ENCODE measurements at regions not wholly inside any gene's neighbourhood (a gene's known extent, or its start where the extent isn't known, plus 50 kb on each side); places are given as distances from the start of the nearest gene placed in this dataset.

GRCh38 chr14:27127838-27128237 is 530.0 kb upstream of the NOVA1 start:
- DNase-seq: no peak

DNA sequence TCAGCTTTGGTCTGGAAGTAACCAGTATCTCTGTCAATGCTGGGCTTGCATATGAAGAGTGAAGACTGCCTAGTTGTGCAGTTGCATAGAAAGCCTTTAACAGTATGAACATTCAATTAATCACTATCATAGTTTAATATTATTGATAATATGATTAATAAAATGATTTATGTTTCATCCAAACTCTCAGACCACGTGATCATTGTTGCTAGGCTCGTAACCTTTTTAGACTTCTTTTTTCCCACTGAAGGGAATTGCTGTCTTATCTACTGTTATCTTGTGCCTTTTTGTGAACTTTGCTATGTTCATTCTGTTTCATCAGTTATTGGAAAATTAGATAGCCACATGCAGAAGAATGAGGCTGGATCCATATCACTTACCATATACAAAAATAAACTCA is 536.4 kb upstream of the NOVA1 start:
- DNase-seq: no peak

DNA sequence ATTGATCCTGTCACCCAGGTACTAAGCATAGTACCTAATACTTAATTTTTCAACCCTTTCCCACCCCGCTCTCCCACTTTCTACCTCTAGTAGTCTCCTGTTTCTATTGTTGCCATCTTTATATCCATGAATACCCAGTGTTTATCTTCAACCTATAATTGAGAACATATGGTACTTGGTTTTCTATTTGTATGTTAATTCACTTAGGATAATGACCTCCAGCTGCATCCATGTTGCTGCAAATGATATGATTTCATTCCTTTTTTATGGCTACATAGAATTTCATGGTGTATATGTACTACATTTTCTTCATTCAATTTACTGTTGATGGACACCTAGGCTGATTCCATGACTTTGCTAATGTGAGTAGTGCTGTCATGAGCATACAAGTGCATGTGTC is 547.3 kb upstream of the NOVA1 start:
- no peak for DNase-seq

GRCh38 chr14:27148143-27148542 is 550.3 kb upstream of the NOVA1 start:
- DNase-seq: no peak

GRCh38 chr14:27164139-27164538 is 566.3 kb upstream of the NOVA1 start:
- no peak for DNase-seq

DNA sequence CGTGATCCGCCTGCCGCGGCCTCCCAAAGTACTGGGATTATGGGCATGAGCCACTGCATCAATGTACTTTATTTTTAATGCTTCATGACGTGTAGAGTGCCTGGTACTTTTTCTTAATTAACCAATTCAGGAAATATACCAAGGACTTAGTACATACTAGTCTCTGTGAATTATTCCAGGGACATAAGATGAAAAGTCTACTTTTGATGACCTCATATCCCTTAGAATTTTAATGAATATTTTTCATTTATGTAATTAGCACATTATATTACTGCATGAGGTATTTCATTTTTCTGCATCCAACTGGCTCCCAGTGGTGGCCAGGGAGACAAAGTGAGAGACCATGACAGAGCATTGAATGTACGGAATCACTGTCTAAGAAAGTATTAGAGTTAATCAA is 577.7 kb upstream of the NOVA1 start:
- DNase-seq: no peak

DNA sequence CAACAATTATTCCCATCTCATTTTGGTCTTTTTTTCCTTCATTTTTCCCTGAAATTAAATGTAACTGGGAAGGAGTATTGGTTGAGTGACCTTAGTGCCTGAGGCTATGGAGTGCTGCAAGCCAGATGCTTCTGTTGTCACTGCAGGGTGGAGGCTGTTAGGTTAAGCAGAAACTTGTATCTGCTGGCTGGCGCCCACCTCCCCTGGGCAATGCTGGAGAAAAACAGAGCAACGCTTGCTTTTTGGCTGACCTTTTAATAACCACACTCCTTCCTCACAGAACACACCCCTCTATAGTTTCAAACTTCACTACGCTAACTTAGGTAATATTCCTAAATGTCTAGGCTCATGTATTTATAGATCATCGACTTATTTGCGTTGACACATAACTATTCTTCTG is 583.5 kb upstream of the NOVA1 start:
- DNase-seq: no peak

GRCh38 chr14:27184427-27184826 is 586.6 kb upstream of the NOVA1 start:
- no peak for DNase-seq

DNA sequence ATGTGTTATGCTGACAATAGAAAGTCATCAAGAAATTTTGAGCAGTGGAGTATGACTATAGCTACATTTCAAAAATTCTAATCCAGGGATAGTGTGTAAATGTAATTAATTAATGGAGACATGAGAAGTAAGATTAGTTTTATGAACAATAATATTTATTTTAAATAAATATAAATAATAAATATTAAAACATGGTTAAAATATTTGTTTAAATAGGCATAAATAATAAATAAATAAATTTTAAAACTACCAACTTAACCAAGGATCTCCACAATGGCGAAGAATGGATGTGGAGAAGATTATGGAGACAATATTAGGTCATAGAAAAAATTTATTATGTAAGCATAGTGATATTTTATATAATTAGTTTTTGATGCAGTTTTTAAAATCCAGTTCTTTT is 588.2 kb upstream of the NOVA1 start:
- DNase-seq: no peak

DNA sequence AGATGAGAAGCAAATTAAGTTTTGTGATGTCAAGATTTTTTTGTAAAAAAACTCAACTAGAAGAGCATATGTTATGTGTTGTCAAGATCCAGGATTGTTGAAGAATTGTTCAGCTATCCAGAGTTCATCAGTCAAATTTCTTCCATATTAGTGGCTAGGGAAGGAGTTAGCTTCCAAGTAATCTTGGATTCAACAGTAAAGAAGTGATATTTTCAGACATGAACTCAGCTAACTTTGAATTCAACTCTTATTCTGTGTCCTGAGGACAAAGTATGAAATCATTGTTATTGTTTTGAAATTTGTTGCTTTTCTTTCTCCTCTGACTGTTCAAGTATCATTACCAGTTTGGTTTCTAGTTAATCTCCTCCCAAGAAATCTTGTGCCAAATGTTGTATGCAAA is 589.3 kb upstream of the NOVA1 start:
- DNase-seq: no peak

DNA sequence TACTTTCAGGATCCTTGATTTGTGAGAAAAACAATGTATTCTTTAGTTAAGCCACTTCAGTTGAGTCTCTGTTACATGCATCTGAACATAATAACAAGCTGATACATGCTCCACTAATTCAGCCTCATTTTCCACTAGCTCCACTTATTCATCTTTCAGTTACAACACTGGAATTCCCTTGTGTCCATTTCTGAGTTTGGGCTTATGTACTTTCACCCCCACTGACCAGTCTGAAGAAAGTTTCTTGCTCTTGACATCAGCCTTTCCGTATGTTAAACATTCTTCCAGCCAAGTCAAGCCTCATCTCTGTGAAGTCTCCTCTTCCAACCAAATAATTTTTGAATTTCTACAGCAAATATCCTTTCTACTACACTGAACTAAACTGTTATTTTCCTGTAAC is 592.5 kb upstream of the NOVA1 start:
- no peak for DNase-seq

DNA sequence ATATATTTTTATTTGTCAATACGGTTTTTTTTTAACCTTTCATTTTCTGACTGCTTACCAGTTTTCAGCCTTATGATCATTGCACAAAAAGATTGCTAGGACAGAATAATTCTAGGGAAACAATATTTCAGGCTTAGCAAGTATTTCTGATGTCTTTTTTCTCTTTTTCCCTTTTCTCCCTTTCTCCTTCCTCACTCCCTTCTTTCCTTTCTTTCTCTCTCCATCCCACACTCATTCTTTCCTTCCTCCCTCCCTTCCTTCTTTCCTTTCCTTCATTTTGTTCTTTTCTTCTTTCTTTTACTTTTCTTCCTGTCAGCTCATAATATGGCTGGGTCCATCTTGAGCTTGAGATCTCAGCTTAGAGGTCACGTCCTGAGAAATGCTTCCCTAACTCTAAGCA is 601.4 kb upstream of the NOVA1 start:
- no peak for DNase-seq

- no peak for DNase-seq
These were observed 607.2 kb upstream of the NOVA1 start for GRCh38 chr14:27205036-27205435.

DNA sequence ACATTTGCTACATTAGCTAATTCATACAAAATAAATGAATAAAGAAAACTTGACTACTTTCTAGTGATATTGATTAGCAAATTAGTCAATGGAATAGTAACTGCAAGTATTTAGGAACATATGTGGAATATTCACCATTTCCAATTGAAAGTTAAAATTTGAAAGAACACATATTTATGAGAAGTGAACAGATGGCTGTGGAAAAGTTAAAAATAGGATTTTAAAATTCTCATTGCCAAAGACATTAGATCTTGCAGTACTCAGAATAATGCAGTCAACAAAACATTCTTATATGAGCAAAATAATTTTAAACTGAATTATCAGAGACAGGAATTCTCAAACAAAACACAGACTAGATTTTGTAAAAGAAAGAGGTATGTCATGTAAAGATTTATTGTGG is 613.9 kb upstream of the NOVA1 start:
- no peak for DNase-seq

DNA sequence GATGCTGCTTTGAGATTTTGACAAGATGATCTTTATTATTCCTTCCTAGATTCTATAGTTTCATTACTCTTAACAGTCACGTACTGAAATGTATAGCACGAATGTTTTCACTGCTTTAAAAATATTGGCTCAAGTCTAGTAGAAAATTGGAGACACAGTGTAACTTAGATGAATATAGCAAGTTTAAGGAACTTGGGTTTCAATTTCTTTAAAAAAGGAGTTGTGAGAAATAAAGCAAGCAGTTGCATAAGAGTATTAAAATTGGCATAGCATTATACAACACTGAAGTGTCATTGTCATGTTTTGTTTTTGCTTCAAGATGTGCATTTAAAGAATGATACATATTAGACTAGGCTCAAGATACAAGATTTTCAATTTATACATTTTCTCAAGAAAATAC is 624.8 kb upstream of the NOVA1 start:
- no peak for DNase-seq

- no peak for DNase-seq
These were observed 626.1 kb upstream of the NOVA1 start for GRCh38 chr14:27223906-27224305.

DNA sequence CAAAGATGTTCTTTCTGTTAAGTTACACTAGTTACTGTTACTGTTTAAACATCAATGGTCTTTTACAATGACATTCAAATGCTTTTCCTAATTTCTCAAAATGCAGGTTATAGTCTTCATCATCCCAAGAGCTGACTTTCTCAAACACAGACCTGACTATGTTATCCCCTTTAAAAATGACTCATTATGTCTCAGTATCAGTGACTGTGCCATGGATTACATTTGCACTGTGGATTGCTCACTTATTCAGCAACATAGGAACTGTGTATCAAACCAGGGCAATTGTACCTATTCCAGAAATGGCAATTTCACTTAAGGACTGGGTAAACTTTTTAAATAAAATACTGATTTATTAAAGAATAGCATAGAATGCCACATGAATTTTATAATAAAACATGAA is 630.2 kb upstream of the NOVA1 start:
- no peak for DNase-seq

GRCh38 chr14:27234331-27234730 is 636.5 kb upstream of the NOVA1 start:
- no peak for DNase-seq

DNA sequence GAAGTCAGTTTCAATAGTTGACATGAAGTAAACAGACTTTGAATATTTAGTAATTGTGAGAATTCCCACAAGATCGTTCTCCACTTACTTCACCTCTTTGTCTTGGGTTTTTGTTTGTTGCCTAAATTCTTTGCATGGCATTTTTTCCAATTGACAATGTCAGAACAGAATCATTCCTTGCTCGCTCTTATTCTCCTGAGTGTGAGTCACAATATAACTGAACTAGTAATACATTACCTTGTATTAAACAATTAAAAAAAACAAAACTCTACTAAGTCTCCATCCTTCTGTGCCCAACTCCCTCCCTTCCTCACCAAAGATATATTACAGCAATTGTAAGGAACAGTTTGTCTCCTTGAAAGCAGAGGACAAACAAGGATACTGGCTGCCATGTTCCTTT is 638.8 kb upstream of the NOVA1 start:
- no peak for DNase-seq

- no peak for DNase-seq
These were observed 645.0 kb upstream of the NOVA1 start for GRCh38 chr14:27242874-27243273.

GRCh38 chr14:27243365-27243764 is 645.5 kb upstream of the NOVA1 start:
- DNase-seq: no peak

- no peak for DNase-seq
These were observed 648.1 kb upstream of the NOVA1 start for GRCh38 chr14:27245947-27246346.

GRCh38 chr14:27253966-27254365 is 656.1 kb upstream of the NOVA1 start:
- no peak for DNase-seq

DNA sequence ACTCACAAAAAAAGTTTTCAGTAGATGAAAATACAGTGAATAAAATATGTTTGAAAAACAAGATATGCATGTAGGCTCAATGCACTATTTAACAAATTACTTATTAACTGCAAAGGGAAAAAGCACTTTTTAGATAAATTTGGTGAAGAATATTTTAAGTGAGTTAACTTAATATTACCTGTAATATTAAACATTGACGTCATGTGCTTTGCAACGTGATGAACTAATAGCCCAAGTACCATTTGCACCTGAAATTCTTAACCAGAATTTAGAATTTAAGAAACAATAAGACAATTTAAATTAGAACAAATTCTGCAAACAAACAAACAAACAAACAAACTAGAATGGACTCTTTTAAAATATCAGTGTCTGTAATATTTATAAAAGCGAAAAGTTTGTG is 659.0 kb upstream of the NOVA1 start:
- DNase-seq: no peak

DNA sequence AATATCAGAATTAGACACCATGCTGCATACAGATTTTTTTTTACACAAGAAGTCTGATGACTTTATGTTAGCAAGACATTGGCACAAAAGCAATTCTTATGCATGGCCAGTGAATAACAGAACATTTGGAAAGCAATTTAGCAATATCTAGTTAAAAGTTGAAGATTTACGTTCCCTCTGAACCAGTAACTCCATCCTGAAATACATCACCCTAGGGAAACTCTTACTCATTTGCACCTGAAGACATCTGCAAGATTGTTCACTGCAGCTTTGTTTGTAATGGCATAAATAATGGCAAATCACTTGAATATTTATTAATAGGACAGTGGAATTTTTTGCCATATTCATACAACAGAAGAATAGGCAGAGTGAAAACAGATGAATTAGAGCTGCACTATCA is 670.0 kb upstream of the NOVA1 start:
- no peak for DNase-seq

- no peak for DNase-seq
These were observed 672.9 kb upstream of the NOVA1 start for GRCh38 chr14:27270716-27271115.
